GM23338 (cell line): ENCODE measurements at regions not wholly inside any gene's neighbourhood (a gene's known extent, or its start where the extent isn't known, plus 50 kb on each side); places are given as distances from the start of the nearest gene placed in this dataset.

ENCODE experiments used
- ATAC-seq: fragments of 200-7000 bp; cut with Tn5 transposase; 3 replicates; pipeline ENCODE4 v1.9.1; 2020
- DNase-seq: peaks from one replicate; pipeline ENCODE4 v3.0.0-alpha.2; 2015; ENCODE audit warnings: low spot score
- H2AFZ ChIP-seq: fragments of 200-600 bp; sonication (generic); 2 replicates; pipeline ENCODE4 v1.8.0; 2016; ENCODE audit warnings: antibody characterized with exemption, mild to moderate bottlenecking, moderate library complexity
- H3F3A ChIP-seq: fragments of 200-600 bp; sonication (generic); replicated peaks from 2 replicates; pipeline ENCODE4 v1.8.0; 2017; ENCODE audit warnings: antibody characterized with exemption, mixed run types, low read depth
- H3K27ac ChIP-seq: fragments of 200-600 bp; sonication (generic); 2 replicates; pipeline ENCODE4 v1.6.1; 2016; ENCODE audit warnings: low read depth
- H3K27me3 ChIP-seq: fragments of 200-600 bp; sonication (generic); 2 replicates; pipeline ENCODE4 v1.8.0; 2016; ENCODE audit warnings: mild to moderate bottlenecking, mixed run types, moderate library complexity; ENCODE audit not compliant: insufficient read depth
- H3K36me3 ChIP-seq: fragments of 200-600 bp; sonication (generic); 2 replicates; pipeline ENCODE4 v1.8.0; 2016; ENCODE audit warnings: mild to moderate bottlenecking; ENCODE audit not compliant: insufficient read depth
- H3K4me1 ChIP-seq: fragments of 200-600 bp; sonication (generic); 2 replicates; pipeline ENCODE4 v1.8.0; 2016; ENCODE audit warnings: mild to moderate bottlenecking, moderate library complexity; ENCODE audit not compliant: insufficient read depth
- H3K4me2 ChIP-seq: fragments of 200-600 bp; sonication (generic); 2 replicates; pipeline ENCODE4 v1.7.1; 2017; ENCODE audit warnings: mixed run types
- H3K4me3 ChIP-seq: fragments of 200-600 bp; sonication (generic); 2 replicates; pipeline ENCODE4 v1.6.1; 2016; ENCODE audit warnings: mixed run types
- H3K79me2 ChIP-seq: fragments of 200-600 bp; sonication (generic); replicated peaks from 2 replicates; pipeline ENCODE4 v1.8.0; 2017; ENCODE audit warnings: mild to moderate bottlenecking; ENCODE audit not compliant: insufficient read depth
- H3K9me2 ChIP-seq: fragments of 200-600 bp; sonication (generic); 2 replicates; pipeline ENCODE4 v1.8.0; 2017; ENCODE audit not compliant: insufficient read depth
- H4K20me1 ChIP-seq: fragments of 200-600 bp; sonication (generic); replicated peaks from 2 replicates; pipeline ENCODE4 v1.8.0; 2017; ENCODE audit warnings: mild to moderate bottlenecking; ENCODE audit not compliant: insufficient read depth
- H3K27ac Mint-ChIP-seq: 2 replicates; pipeline ENCODE4 v1.8.0; 2020; ENCODE audit warnings: inconsistent platforms, mild to moderate bottlenecking, moderate library complexity, mixed read lengths
- H3K27me3 Mint-ChIP-seq: 3 replicates; pipeline ENCODE4 v1.8.0; 2022; ENCODE audit warnings: low read depth, mild to moderate bottlenecking, moderate library complexity, mixed read lengths, inconsistent platforms; ENCODE audit not compliant: insufficient read depth, poor library complexity
- H3K36me3 Mint-ChIP-seq: 3 replicates; pipeline ENCODE4 v1.8.0; 2021; ENCODE audit warnings: low read depth, mild to moderate bottlenecking, inconsistent platforms, moderate library complexity, mixed read lengths
- H3K4me1 Mint-ChIP-seq: 3 replicates; pipeline ENCODE4 v1.8.0; 2020; ENCODE audit warnings: mild to moderate bottlenecking, inconsistent platforms, mixed read lengths
- H3K4me3 Mint-ChIP-seq: 3 replicates; pipeline ENCODE4 v1.8.0; 2021; ENCODE audit warnings: moderate library complexity, mild to moderate bottlenecking, inconsistent platforms, mixed read lengths
- H3K9me3 Mint-ChIP-seq: 3 replicates; pipeline ENCODE4 v1.8.0; 2020; ENCODE audit warnings: moderate library complexity, mild to moderate bottlenecking, inconsistent platforms, mixed read lengths
- CREB1 ChIP-seq: fragments of 250-450 bp; sonication (Bioruptor Pico); IDR thresholded peaks from 2 replicates; pipeline ENCODE4 v1.5.0; 2020; ENCODE audit warnings: low read depth, mild to moderate bottlenecking, moderate library complexity
- EZH2 ChIP-seq: fragments of 200-600 bp; sonication (generic); IDR thresholded peaks from one replicate; pipeline ENCODE4 v1.8.0; 2017; ENCODE audit warnings: antibody characterized with exemption, mild to moderate bottlenecking, low read depth; ENCODE audit not compliant: unreplicated experiment
- EZH2phosphoT487 ChIP-seq: fragments of 200-600 bp; sonication (generic); IDR thresholded peaks from one replicate; pipeline ENCODE4 v1.8.1; 2018; ENCODE audit warnings: antibody characterized with exemption; ENCODE audit not compliant: unreplicated experiment
- JUNB ChIP-seq: IDR thresholded peaks from one replicate; pipeline ENCODE4 v1.6.1; 2016; ENCODE audit warnings: antibody characterized with exemption; ENCODE audit not compliant: unreplicated experiment
- POLR2AphosphoS5 ChIP-seq: IDR thresholded peaks from 2 replicates; pipeline ENCODE4 v1.6.1; 2016; ENCODE audit warnings: antibody characterized with exemption, low read depth
- REST ChIP-seq: IDR thresholded peaks from one replicate; pipeline ENCODE4 v1.6.1; 2018; ENCODE audit warnings: antibody characterized with exemption; ENCODE audit not compliant: unreplicated experiment
- STAT1 ChIP-seq: IDR thresholded peaks from one replicate; pipeline ENCODE4 v1.6.1; 2016; ENCODE audit warnings: antibody characterized with exemption; ENCODE audit not compliant: unreplicated experiment
- TF ChIP-seq, protein P1 (sequence below), 2 experiments: fragments of 200-600 bp in 1 of 2; sonication (generic) in 1 of 2; conservative IDR thresholded peaks; 2 replicates each; pipeline versions ENCODE4 v1.5.1 to v1.6.1; 2016 to 2017; ENCODE audit warnings: antibody characterized with exemption in 2 of 2, low read depth in 2 of 2, mild to moderate bottlenecking in 2 of 2, moderate library complexity in 1 of 2

- TF ChIP-seq EZH2phosphoT487: no peak
- no peak for TF ChIP-seq JUNB
- TF ChIP-seq, protein P1, sequence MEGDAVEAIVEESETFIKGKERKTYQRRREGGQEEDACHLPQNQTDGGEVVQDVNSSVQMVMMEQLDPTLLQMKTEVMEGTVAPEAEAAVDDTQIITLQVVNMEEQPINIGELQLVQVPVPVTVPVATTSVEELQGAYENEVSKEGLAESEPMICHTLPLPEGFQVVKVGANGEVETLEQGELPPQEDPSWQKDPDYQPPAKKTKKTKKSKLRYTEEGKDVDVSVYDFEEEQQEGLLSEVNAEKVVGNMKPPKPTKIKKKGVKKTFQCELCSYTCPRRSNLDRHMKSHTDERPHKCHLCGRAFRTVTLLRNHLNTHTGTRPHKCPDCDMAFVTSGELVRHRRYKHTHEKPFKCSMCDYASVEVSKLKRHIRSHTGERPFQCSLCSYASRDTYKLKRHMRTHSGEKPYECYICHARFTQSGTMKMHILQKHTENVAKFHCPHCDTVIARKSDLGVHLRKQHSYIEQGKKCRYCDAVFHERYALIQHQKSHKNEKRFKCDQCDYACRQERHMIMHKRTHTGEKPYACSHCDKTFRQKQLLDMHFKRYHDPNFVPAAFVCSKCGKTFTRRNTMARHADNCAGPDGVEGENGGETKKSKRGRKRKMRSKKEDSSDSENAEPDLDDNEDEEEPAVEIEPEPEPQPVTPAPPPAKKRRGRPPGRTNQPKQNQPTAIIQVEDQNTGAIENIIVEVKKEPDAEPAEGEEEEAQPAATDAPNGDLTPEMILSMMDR (conservative IDR thresholded peaks at IDR 0.05; ENCODE audit: low read depth in 2 of 2): no peak
Observed at GRCh38 chr2:6423157-6423556, 442.6 kb downstream of the CMPK2 start (continued).

GRCh38 chr2:6423944-6424343 is 441.8 kb downstream of the CMPK2 start:
- Histone ChIP-seq H3K36me3 (no peaks in the 10 kb centered on the region), H3K27ac (no peak overlapping the region), H3K27me3 (no peaks in the 10 kb centered on the region; the same call in 1 of the 2 replicates), H4K20me1 (no peaks in the 10 kb centered on the region), H3F3A (no peaks in the 10 kb centered on the region), H3K79me2 (no peaks in the 10 kb centered on the region), H3K4me3 (no peak overlapping the region), H2AFZ (no peak overlapping the region), H3K4me2 (no peak overlapping the region), H3K4me1 (no peaks in the 10 kb centered on the region), H3K9me2 (no peaks in the 10 kb centered on the region)
- no peaks in the 10 kb centered on the region for H3K4me1 Mint-ChIP-seq
- no peaks in the 10 kb centered on the region for H3K27me3 Mint-ChIP-seq
- H3K36me3 Mint-ChIP-seq: no peaks in the 10 kb centered on the region
- peaks cover 54% of the 10 kb centered on the region for H3K9me3 Mint-ChIP-seq
- H3K4me3 Mint-ChIP-seq: no peak overlapping the region
- TF ChIP-seq STAT1 (no peak), REST (no peak), POLR2AphosphoS5 (no peak), CREB1 (CRISPR knock-in tag) (no peak), EZH2 (no peak)
- TF ChIP-seq, protein P1 (conservative IDR thresholded peaks at IDR 0.05; ENCODE audit: low read depth in 2 of 2): no peak
- no peak overlapping the region for H3K27ac Mint-ChIP-seq
- no peak for ATAC-seq
- DNase-seq: no peak
